NCI-H128 (cell line): ENCODE measurements at regions not wholly inside any gene's neighbourhood (a gene's known extent, or its start where the extent isn't known, plus 50 kb on each side); places are given as distances from the start of the nearest gene placed in this dataset.

Experiments
- DNase-seq: peaks from one replicate; lab custom pipeline; 2025; ENCODE audit not compliant: unreplicated experiment; lab: John Stamatoyannopoulos, UW

DNA sequence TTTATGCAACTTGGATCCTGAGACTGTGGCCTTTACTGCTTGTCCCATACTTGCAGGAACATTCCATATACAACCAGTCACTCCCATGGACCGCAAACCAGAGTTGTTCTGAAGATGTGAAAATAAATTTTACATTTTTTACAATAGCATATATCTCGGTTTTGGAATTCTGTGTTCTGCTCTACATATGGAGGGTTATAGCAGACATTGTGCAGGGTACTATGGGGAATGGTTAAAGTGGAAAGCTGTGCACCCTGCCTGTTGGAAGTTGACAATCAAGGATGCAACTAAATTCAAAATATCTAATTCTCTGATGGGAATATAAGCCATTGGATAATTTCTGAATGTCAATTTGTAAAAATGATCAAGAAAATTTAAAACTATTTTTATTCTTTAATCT is 603.3 kb downstream of the RAB28 start:
- DNase-seq: no peak

DNA sequence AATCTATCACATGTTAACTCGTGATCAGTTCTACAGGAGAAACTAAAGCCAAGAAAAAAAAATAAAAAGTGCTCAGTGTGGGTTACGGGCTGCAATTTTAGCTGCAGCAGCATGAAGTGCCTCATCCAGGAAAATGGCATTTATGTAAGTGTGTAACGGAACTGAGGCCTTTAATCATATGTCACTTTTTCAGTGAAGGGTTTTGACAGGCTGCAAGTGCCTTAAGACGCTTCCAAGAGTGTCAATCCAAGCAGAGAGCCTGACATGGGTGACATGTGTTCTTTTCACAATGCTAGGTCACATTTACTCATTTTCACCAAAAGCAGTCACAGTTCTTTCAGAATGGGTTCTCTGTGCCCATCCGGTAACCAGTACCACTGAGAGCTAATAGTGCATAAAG is 604.6 kb downstream of the RAB28 start:
- no peak for DNase-seq

DNA sequence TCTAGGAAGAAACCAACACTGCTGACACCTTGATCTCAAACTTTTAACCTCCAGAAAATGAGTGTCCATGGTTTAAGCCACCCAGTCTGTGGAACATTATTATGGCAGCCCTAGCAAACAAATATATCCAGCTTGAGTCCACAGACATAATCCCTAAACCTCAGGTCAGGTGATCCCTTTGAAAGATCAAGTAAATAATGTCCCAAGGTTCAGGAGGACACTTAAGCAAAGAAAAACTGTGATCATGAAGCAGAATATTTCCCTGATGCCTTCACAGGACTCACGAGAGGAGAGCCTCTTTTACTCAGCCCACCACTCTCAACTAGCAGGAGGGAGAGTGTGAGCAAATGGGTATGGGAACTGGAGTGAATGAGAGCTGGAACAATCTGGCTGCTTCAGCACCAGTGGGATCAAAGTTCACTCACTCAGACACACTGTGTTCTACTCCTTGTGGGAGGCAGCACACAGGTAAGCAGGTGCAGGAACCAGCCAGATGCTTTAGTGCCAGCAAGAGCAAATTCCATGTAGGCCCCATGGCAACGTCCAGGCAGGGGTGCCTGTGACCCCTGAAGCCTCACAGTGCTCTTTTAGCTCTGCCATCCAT is 608.4 kb downstream of the RAB28 start:
- no peak for DNase-seq

DNA sequence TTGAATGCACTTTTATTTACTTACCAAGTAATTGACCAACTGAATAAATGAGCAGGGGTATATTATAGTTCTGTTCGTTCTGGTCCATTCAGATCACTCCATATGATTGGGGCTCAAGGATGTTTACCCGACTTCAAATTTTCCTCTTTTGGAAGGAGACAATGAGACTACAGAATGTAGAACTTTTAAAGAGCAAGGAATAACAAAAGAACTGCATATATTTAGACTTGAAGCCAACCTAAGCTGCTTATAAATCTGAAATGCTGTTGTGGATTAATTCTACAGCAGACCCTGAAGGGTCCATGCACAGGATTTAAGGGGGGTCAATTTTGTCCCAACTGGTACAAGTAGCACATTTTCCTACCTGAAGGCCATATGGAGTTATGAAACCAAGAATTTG is 610.8 kb downstream of the RAB28 start:
- no peak for DNase-seq

DNA sequence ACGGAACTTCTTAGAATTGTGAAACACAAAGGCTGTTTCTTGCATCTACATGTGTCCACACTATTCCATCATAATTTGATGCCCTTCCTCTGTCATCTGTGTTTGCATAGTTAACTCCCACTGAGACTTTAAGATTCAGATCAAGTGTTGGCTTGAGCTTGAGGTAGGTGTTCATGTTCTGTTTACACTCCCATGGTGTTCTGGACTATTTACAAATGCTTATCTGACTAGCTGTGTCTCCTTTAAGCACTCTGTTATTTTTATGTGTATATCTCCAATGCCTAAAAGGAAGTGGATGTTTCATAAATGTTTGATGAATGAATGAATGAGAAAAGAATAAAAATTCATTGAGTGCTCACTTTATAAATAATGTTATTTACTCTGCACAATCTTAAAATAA is 622.7 kb downstream of the RAB28 start:
- DNase-seq: no peak

DNA sequence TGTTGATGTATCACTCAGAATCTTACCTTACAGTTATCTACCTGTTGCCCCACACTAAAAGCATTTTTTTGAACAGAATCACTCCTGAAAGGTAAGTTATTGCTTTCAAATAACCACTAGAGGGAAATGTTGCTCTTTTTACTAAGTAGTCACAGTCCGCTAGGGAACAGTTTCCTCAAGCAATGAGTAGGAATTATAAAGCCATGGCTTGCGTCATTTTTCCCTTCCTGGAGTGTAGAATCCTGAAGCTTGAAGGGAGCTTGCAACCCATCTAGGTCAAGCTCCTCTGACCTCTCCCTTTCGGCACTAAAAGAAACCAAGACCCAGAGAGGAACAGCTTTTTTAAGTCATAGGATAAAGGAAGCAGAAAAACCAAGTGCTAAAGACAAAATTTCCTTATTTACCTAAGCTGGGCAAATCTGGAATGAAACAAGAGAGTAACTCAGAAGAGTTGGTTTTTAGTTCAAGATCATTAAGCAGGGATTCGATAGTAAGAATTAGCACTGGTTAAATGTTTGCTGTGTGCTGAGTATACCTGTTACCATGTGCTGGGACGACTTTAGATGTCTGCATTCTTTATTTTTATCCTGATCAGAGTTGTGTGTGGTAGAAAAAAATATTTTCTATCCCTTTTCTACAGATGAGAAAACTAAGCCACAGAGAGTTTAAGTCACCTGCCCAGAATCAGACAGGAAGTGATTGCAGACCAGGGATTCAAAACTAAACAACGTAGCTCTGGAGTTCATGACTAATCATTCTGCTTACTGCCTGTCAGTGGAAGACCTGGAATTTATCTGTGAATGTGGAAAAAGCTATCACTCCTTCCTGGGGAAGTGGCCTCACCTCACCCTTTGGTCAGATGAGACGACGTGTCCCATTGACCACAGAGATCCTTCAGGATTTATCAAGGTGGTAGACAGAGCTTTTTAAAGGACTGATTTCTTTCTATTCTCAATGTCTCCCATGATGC is 631.5 kb downstream of the RAB28 start:
- peak; percentile 14 for DNase-seq

DNA sequence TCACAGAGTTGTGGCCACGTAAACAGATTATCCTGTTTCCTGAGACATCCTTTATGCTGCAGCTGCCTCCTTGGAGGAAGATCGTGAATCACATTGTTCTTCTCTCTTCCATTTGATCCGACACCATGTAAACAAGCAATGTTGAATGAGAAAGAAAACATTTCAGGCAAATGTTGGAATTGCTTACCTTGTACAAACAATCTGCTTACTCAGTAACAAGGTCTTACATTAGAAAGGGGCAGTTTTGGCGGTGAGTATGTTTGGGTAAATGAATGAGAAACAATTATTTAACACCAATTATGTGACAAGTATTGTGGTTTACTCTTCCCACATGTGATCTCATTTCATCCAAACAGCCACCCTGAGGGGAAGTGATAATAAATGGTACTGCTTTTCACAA is 637.8 kb downstream of the RAB28 start:
- no peak for DNase-seq

DNA sequence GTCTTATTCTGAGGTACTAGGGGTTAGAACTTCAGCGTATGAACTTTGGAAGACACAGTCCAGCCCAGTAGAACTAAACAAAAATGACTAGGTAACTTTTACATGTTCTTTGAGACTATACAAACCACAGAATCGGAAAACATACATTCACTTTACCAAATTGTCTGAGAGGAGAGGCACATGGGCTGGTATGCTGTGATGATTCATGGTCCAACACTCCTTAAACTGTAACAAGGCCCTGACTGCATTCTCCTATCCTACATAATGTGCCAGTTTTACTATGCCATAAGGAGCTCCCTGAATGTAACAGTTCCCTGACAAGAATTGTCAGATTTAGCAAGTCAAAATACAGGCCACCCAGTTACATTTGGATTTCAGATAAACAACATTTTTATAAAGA is 640.0 kb downstream of the RAB28 start:
- DNase-seq: no peak

DNA sequence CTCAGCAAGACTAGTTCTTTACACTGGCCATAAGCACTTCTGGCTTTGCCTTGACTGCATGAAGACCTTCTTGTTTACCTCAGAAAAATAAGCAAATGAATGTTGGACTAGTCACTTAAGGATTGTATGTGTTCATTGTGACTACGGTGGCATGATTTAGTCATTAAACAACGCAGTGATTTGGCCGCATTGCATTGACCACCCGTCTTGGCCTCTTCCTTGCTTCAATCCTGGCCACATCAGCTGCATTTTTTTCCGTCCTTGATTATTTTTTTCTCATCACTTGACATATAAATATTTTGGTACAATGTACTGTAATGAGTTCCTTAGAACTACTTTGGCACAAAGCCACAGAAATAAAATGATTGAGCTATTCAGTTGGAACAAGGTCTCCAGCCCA is 656.2 kb downstream of the RAB28 start:
- no peak for DNase-seq

DNA sequence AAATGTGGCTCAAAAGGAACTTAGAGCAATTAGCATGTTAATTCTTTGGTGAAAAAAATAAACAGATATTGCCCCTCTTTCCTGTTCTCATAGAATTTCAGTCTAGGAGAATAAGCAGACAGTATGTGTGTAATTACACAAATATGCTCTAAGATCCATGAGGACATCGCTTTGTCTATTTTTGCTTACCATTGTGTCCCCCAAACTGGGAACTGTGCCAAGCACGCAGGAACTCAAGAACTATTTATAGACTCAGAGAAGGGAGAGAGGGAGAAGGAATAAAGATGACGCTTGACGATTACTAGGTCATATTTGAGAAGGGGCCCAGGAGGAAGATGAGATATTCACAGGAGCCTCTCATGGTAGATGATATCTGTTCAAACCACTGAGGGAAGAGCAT is 692.6 kb downstream of the RAB28 start:
- DNase-seq: no peak

DNA sequence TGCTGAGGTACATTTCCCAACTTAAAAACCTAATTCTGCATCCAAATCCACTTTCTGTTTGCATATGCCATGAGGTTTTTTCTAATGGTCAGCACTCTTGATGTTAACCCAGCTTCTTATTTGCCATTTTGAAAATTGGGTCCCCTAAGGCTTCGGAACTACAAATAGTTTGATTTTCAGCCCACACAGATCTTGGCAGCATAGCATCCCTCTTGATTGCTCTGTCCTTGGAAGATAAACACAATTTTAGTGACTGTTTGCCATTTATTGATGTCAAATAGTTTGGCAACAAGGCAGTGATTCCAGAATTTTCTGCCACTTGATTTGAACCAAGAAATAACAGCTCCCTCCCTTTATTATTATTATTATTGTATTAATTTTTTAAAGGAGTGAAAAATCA is 696.9 kb downstream of the RAB28 start:
- DNase-seq: no peak

DNA sequence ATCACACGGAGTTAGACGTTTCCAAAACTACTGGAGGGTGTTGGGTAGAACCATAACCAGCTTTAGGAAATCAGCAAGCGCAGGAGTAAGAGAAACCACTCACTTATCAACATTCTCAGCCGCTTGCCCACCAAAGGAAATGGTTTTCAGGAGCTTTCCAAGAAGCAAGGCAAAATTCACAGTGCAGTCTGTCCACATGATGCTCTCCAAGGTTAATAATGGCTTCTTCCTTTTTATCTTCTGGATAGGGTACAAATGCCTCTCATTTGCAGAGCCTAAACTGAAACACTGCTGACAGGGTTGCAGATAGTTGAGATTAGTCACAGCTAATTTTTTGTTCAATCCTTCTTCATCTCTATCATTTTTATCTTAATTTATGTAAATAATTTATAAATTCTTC is 705.4 kb downstream of the RAB28 start:
- no peak for DNase-seq

DNA sequence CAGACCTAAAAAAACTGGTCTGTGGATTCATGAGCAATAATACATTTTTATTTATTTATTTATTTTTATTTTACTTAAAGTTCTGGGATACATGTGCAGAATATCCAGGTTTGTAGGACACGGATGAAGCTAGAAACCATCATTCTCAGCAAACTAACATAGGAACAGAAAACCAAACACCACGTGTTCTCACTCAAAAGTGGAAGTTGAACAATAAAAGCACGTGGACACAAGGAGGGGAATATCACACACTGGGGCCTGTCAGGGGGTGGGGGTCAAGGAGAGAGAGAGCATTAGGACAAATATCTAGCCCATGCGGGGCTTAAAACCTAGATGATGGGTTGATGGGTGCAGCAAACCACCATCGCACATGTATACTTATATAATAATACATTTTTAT is 705.9 kb downstream of the RAB28 start:
- no peak for DNase-seq

DNA sequence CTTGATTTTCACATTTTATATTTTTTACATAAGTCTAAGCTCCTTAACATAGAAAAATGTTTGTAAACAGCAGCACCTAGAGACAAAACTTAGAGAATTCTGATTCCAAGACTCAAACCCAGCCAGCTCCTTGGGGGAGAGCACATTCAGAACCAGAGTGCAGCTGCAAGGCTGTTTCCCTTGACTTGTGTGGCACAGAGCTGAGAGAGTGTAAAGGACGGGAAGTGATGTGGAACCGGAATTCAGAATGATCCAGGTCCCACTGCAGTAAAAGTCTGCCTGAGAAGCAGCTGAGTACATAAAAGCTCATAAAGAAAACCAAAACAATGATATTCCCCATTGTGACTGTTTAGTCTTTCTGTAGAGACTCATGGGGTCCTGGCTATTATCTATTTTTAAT is 713.8 kb downstream of the RAB28 start:
- no peak for DNase-seq

DNA sequence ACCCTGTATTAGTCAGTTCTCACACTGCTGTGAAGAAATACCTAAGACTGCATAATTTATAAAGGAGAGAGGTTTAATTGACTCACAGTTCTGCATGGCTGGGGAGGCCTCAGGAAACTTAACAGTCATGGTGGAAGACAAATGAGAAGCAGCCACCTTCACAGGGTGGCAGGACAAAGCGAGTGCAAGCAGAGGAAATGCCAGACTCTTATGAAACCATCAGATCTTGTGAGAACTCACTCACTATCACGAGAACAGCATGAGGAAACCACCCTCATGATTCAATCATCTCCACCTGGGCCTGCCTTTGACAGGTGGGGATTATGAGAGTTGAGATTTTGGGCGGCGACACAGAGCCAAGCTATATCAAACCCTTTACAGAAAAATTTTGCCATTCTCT is 722.4 kb downstream of the RAB28 start:
- no peak for DNase-seq

DNA sequence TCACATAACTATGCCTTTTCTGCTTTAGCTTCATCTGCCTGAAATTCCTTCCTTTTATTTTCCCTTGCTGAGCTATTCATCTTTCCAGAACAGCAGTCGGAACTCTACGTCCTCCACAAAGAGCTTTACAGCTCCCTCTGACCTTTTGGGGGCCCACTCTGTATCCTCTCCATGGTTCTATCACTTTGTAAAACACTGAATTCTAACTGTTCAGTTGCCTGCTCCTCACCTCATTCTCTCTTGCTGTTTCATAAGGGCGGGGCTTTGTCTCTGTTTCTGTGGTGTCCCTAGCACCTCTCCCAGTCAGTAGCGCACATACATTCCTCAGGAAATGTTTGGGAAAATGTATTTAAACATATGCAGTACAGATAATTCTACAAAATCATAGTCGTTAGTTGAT is 737.0 kb downstream of the RAB28 start:
- no peak for DNase-seq

DNA sequence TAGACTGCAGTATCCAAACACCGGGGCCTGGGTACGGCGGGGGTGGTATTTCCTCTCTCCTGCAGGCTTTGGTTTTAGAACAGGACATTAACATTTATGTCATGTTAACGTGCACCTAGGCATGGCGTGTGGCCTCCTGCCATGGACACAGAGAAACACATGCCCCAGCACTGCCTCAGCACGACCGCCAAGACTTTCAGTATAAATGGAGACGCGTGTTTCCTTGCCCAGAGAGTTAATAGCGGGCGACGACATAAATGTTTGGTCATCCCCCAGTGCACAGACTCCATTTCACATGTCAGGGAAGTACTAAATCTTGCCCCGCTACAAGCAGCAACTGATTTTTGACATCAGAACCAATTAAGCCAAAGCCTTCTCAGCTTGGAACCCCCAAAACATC is 737.9 kb downstream of the RAB28 start:
- DNase-seq: no peak

DNA sequence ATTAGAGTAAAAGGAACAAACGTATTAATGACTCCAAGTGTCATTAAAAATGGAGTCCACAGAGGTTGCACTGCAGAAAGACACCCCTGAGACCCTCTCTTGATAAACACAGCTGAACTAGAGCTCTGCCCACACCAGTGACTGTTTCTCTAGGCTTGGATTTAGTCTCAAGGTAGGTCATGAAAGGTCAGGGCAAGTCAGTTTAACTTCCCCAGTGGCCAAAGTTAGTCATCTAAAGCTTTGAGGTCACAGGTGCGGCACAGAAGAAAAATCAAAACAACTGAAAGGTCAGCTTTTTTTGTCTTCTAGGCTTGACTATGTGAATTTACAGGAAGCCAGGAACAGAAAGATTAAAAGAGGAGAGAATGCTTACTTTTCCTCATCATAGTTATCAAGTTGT is 749.6 kb downstream of the RAB28 start:
- DNase-seq: no peak

DNA sequence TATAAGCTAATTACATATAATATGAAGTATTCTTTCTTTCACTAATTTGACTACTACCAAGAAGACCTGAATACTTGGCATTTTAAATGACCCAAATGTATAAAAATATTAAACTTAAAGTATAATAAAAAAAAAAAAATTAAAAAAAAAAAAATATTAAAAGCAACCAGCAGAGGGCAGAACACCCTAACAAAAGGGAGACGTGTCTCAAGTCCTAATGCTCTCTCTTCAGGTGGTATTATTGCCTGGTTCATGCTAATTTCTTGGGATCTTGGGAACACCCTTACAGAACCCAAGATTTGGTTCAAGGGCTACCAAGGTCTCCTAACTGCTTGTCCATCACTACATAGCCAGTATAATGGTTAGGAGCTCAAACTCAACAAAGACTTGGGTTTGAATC is 754.8 kb downstream of the RAB28 start:
- no peak for DNase-seq

DNA sequence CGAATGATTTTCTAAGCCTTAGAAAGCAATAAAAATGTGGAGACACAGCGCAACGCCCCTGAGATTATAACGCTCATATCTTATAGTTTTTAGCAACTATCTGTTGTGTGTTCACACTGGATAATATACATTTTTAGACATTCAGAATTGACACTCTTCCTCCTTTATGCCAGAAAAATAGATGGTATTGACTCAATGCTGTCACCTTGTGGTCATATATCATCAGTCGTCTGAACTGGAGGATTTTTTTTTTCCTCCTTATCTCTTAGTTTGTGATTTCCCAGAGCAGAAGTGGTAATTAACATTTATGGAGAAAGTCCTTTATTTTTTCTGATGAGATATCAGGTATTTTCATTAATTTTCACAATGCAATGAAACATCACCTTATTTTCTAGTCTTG is 759.6 kb downstream of the RAB28 start:
- no peak for DNase-seq

DNA sequence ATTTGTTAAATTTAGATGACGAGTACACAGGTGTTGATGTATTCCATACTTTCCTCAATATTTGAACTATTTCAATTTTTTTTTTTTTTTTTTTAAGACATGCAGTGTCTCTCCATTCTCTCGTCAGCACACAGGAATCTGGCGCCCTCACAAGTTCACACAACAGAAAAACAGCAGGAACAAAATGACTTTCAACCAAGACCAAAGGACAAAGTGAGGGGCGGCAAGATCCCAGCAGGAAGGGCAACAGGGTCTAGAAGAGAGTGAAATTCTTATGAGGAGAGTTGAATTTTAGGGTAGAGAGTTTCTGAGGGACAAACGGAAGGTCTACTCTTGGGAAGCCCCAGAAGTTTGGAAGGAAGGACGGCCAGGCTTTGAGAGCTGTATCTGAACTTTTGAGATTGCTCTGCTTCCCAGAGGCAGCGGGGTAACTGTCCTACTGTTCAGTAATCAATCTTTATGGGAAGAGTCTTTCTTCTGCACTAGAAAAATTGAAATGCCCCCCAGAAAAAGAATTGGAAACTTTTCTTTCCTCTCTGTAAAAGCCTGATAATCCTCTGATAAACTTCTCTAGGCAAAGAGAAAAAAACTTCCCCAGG is 760.2 kb downstream of the RAB28 start:
- no peak for DNase-seq

DNA sequence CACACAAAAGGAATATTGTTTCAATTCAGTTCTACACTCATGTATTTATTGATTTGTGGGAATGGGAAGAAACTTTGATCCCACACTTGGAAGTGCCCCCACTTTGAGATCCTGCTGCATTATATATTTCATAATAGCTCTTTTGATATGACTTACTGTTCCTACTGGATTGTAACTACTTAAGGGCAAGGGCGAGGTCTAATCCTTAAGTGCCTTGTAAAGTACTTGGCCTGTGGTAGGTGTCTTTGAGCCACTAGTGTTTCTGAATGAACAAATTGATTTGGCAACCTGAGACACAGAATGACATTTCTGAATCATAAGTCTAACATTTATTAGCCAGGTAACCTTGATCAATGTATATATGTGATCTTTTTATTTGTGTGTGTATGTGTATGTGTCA is 767.2 kb downstream of the RAB28 start:
- DNase-seq: no peak
